GM19023 (cell line): ENCODE measurements at regions not wholly inside any gene's neighbourhood (a gene's known extent, or its start where the extent isn't known, plus 50 kb on each side); places are given as distances from the start of the nearest gene placed in this dataset.
"Not testable (repeated sequence)": the region's sequence is repeated elsewhere in the genome, so short reads cannot be mapped to it uniquely, and the experiment has no call there.

ENCODE experiments used
- ATAC-seq: cut with Tn5 transposase; IDR thresholded peaks from one replicate; pipeline ENCODE4 v1.9.1; 2021; ENCODE audit warnings: mild to moderate bottlenecking, moderate library complexity; ENCODE audit not compliant: unreplicated experiment

GRCh38 chr1:81183553-81183952 is 617.2 kb upstream of the ADGRL2 start:
- no peak for ATAC-seq

GRCh38 chr1:81183051-81183450 is 617.7 kb upstream of the ADGRL2 start:
- no peak for ATAC-seq

GRCh38 chr1:81179242-81179641 is 621.5 kb upstream of the ADGRL2 start:
- no peak for ATAC-seq

- ATAC-seq, result not testable (repeated sequence)
These were observed 622.2 kb upstream of the ADGRL2 start for GRCh38 chr1:81178431-81179093.

GRCh38 chr1:81174811-81175476 is 625.8 kb upstream of the ADGRL2 start:
- ATAC-seq, result no peak

- no peak for ATAC-seq
These were observed 626.7 kb upstream of the ADGRL2 start for GRCh38 chr1:81174052-81174451.

- ATAC-seq, result no peak
These were observed 628.3 kb upstream of the ADGRL2 start for GRCh38 chr1:81172483-81172882.

GRCh38 chr1:81170721-81171120 is 630.0 kb upstream of the ADGRL2 start:
- no peak for ATAC-seq

GRCh38 chr1:81165963-81166362 is 634.8 kb upstream of the ADGRL2 start:
- ATAC-seq, result no peak

GRCh38 chr1:81160696-81161095 is 640.0 kb upstream of the ADGRL2 start:
- ATAC-seq, result no peak

- no peak for ATAC-seq
These were observed 642.1 kb upstream of the ADGRL2 start for GRCh38 chr1:81158592-81158991.

GRCh38 chr1:81157686-81158085 is 643.0 kb upstream of the ADGRL2 start:
- ATAC-seq, result no peak

- ATAC-seq, result no peak
These were observed 643.8 kb upstream of the ADGRL2 start for GRCh38 chr1:81156887-81157286.

GRCh38 chr1:81155131-81155530 is 645.6 kb upstream of the ADGRL2 start:
- no peak for ATAC-seq

- ATAC-seq, result no peak
These were observed 649.5 kb upstream of the ADGRL2 start for GRCh38 chr1:81151206-81151605.

GRCh38 chr1:81149649-81150325 is 650.9 kb upstream of the ADGRL2 start:
- ATAC-seq, result no peak

GRCh38 chr1:81144240-81144825 is 656.4 kb upstream of the ADGRL2 start:
- ATAC-seq, result no peak

- ATAC-seq, result no peak
These were observed 658.5 kb upstream of the ADGRL2 start for GRCh38 chr1:81142099-81142826.

GRCh38 chr1:81135524-81135923 is 665.2 kb upstream of the ADGRL2 start:
- ATAC-seq, result no peak

- ATAC-seq, result no peak
These were observed 671.0 kb upstream of the ADGRL2 start for GRCh38 chr1:81129776-81130175.

GRCh38 chr1:81129366-81129765 is 671.4 kb upstream of the ADGRL2 start:
- ATAC-seq, result no peak
